Bronchial epithelial cell (primary cell): ENCODE measurements at regions not wholly inside any gene's neighbourhood (a gene's known extent, or its start where the extent isn't known, plus 50 kb on each side); places are given as distances from the start of the nearest gene placed in this dataset.
"Not testable (repeated sequence)": the region's sequence is repeated elsewhere in the genome, so short reads cannot be mapped to it uniquely, and the experiment has no call there.

Experiments used
- DNase-seq: peaks from one replicate; pipeline ENCODE4 v3.0.0-alpha.2; 2010; ENCODE audit warnings: low read depth
- FAIRE-seq: peaks from 2 replicates; lab custom pipeline; 2011; peaks lifted over from hg19 to GRCh38; lab: Jason Lieb, UNC
- H3K27me3 ChIP-seq: 2 replicates; pipeline ENCODE4 v1.5.1; 2011; ENCODE audit warnings: low read length; ENCODE audit not compliant: control insufficient read depth, insufficient read depth
- H3K36me3 ChIP-seq: 2 replicates; pipeline ENCODE4 v1.5.1; 2011; ENCODE audit warnings: low read length; ENCODE audit not compliant: control insufficient read depth, insufficient read depth
- H3K4me3 ChIP-seq: 2 replicates; pipeline ENCODE4 v1.5.1; 2011; ENCODE audit warnings: mild to moderate bottlenecking, low read depth, low read length, control low read depth
- CTCF ChIP-seq: IDR thresholded peaks from 2 replicates; pipeline ENCODE4 v1.5.1; 2011; ENCODE audit warnings: mild to moderate bottlenecking, moderate library complexity, low read length, control low read depth, inconsistent platforms; ENCODE audit not compliant: insufficient read depth, severe bottlenecking

GRCh38 chr10:26365681-26366358 lies 72.3 kb upstream of the APBB1IP start:
- no peak for FAIRE-seq
- DNase-seq = peak; percentile 51
- TF ChIP-seq CTCF = no peak
- no peak overlapping the region for H3K4me3 ChIP-seq
- H3K27me3 ChIP-seq = no peaks in the 10 kb centered on the region
- H3K36me3 ChIP-seq = no peaks in the 10 kb centered on the region

GRCh38 chr10:26367035-26367434 lies 71.1 kb upstream of the APBB1IP start:
- not testable (repeated sequence) for H3K27me3 ChIP-seq, H3K36me3 ChIP-seq, DNase-seq, H3K4me3 ChIP-seq, FAIRE-seq

DNA sequence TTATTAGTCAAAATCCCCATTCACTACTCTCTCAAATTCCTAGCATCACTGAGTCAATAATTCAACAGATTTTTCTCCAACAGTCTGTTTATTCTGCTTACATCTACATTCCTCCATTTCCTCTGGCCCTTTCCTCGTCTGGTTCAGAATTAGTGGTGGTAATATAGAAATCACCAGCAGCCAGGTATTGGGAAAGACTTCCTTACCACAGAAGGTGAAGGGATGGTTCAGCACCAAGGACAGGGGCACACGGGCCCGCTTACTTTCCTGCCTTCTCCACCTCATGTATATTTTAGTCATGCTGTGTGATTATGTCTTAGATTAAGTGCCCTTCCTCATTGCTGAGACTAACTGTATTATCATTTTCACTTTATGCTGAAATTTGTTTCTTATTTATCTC lies 70.4 kb upstream of the APBB1IP start:
- FAIRE-seq (no peak), DNase-seq (peak; percentile 33)
- no peak overlapping the region for H3K4me3 ChIP-seq
- no peaks in the 10 kb centered on the region for H3K36me3 ChIP-seq
- TF ChIP-seq CTCF = no peak
- no peaks in the 10 kb centered on the region for H3K27me3 ChIP-seq

GRCh38 chr10:26368463-26368862 lies 69.7 kb upstream of the APBB1IP start:
- H3K36me3 ChIP-seq = no peaks in the 10 kb centered on the region
- H3K4me3 ChIP-seq = no peak overlapping the region
- DNase-seq (no peak), FAIRE-seq (no peak)
- H3K27me3 ChIP-seq = no peaks in the 10 kb centered on the region
- TF ChIP-seq CTCF = no peak

GRCh38 chr10:26372513-26373354 lies 65.4 kb upstream of the APBB1IP start:
- no peak for DNase-seq
- no peaks in the 10 kb centered on the region for H3K27me3 ChIP-seq
- H3K4me3 ChIP-seq = no peak overlapping the region
- no peaks in the 10 kb centered on the region for H3K36me3 ChIP-seq
- no peak for TF ChIP-seq CTCF
- FAIRE-seq = no peak

GRCh38 chr10:26374426-26374825 lies 63.7 kb upstream of the APBB1IP start:
- Histone ChIP-seq H3K27me3 (no peaks in the 10 kb centered on the region), H3K36me3 (no peaks in the 10 kb centered on the region), H3K4me3 (no peak overlapping the region)
- no peak for DNase-seq
- no peak for TF ChIP-seq CTCF
- FAIRE-seq = no peak

DNA sequence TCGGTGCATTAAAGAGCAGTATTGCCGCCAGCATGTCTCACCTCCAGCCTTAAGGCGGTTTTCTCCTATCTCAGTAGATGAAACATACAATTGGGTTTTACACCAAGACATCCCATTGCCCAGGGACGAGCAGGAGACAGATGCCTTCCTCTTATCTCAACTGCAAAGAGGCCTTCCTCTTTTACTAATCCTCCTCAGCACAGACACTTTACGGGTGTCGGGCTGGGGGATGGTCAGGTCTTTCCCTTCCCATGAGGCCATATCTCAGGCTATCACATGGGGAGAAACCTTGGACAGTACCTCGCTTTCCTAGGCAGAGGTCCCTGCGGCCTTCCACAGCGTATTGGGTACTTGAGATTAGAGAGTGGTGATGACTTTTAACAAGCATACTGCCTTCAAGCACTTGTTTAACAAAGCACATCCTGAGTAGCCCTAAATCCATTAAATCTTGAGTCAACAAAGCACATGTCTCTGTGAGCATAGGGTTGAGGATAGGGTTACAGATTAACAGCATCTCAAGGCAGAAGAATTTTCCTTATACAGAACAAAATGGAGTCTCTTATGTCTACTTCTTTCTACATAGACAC lies 60.8 kb upstream of the APBB1IP start:
- DNase-seq, H3K36me3 ChIP-seq, H3K27me3 ChIP-seq, FAIRE-seq, H3K4me3 ChIP-seq: not testable (repeated sequence)
